HEK293 (cell line): ENCODE measurements at regions not wholly inside any gene's neighbourhood (a gene's known extent, or its start where the extent isn't known, plus 50 kb on each side); places are given as distances from the start of the nearest gene placed in this dataset.

Experiments used
- CTCF ChIA-PET: fragments of 350-600 bp; formaldehyde crosslinking; extraction: SDS; loops from one replicate; lab custom pipeline; 2021; ENCODE audit warnings: antibody characterized with exemption; lab: Yijun Ruan, JAX
- POLR2A ChIA-PET: fragments of 300-600 bp; formaldehyde crosslinking; extraction: SDS; loops from one replicate; lab custom pipeline; 2020; ENCODE audit warnings: antibody characterized with exemption, inconsistent platforms; lab: Yijun Ruan, JAX
- H3K27ac ChIP-seq: fragments of 200-500 bp; sonication (Bioruptor generic); 2 replicates; pipeline ENCODE4 v1.5.1; 2014; ENCODE audit warnings: low read depth, low read length, control low read depth, inconsistent platforms; ENCODE audit errors: extremely low read depth
- H3K36me3 ChIP-seq, 2 experiments: fragments of 200-500 bp in 1 of 2; sonication (Bioruptor generic) in 1 of 2; 1 replicate in 1 of 2; 2 replicates in 1 of 2; pipeline ENCODE4 v1.5.1; 2014 to 2017; ENCODE audit warnings: inconsistent platforms in 2 of 2, low read length in 2 of 2; ENCODE audit not compliant: control insufficient read depth in 2 of 2, insufficient read depth in 1 of 2
- H3K4me1 ChIP-seq: fragments of 200-500 bp; sonication (Bioruptor generic); 2 replicates; pipeline ENCODE4 v1.5.1; 2014; ENCODE audit warnings: mild to moderate bottlenecking, low read length, inconsistent platforms; ENCODE audit not compliant: control insufficient read depth, insufficient read depth
- H3K4me3 ChIP-seq: 2 replicates; pipeline ENCODE4 v1.5.1; 2011; ENCODE audit warnings: low read depth, mild to moderate bottlenecking, control low read depth, low read length, moderate library complexity
- H3K9me3 ChIP-seq: fragments of 200-500 bp; sonication (Bioruptor generic); 2 replicates; pipeline ENCODE4 v1.5.1; 2014; ENCODE audit warnings: low read depth, low read length, inconsistent platforms; ENCODE audit not compliant: control insufficient read depth, insufficient read depth
- AEBP2 ChIP-seq: fragments of 450-650 bp; formaldehyde crosslinking; IDR thresholded peaks from 2 replicates; pipeline ENCODE4 v1.5.1; 2016; ENCODE audit warnings: missing biosample characterization, missing genetic modification characterization, borderline replicate concordance
- BCL6B ChIP-seq: fragments of 450-650 bp; formaldehyde crosslinking; IDR thresholded peaks from 2 replicates; pipeline ENCODE4 v1.5.1; 2017; ENCODE audit warnings: missing biosample characterization, missing genetic modification characterization
- IKZF3 ChIP-seq: fragments of 450-650 bp; IDR thresholded peaks from 2 replicates; pipeline ENCODE4 v1.5.0; 2018; ENCODE audit warnings: missing biosample characterization, mild to moderate bottlenecking, missing genetic modification characterization, moderate library complexity
- KLF10 ChIP-seq: fragments of 450-650 bp; IDR thresholded peaks from 2 replicates; pipeline ENCODE4 v1.5.1; 2018; ENCODE audit warnings: missing biosample characterization, mild to moderate bottlenecking, missing genetic modification characterization
- OVOL3 ChIP-seq: fragments of 450-650 bp; formaldehyde crosslinking; IDR thresholded peaks from 2 replicates; pipeline ENCODE4 v1.5.1; 2016; ENCODE audit warnings: missing biosample characterization, missing genetic modification characterization
- SP7 ChIP-seq: fragments of 450-650 bp; formaldehyde crosslinking; IDR thresholded peaks from 2 replicates; pipeline ENCODE4 v1.5.1; 2016; ENCODE audit warnings: missing biosample characterization, missing genetic modification characterization
- TCF7L2 ChIP-seq: IDR thresholded peaks from 2 replicates; pipeline ENCODE4 v1.6.1; 2011; ENCODE audit warnings: low read depth, mild to moderate bottlenecking, inconsistent platforms, low read length, moderate library complexity, borderline replicate concordance
- TSHZ1 ChIP-seq: fragments of 450-650 bp; formaldehyde crosslinking; IDR thresholded peaks from 2 replicates; pipeline ENCODE4 v1.5.1; 2016; ENCODE audit warnings: missing biosample characterization, missing genetic modification characterization, borderline replicate concordance
- ZBTB20 ChIP-seq: fragments of 450-650 bp; formaldehyde crosslinking; IDR thresholded peaks from 2 replicates; pipeline ENCODE4 v1.5.1; 2016; ENCODE audit warnings: missing biosample characterization, missing genetic modification characterization
- ZNF155 ChIP-seq: fragments of 450-650 bp; formaldehyde crosslinking; IDR thresholded peaks from 2 replicates; pipeline ENCODE4 v1.5.1; 2016; ENCODE audit warnings: missing biosample characterization, missing genetic modification characterization
- ZNF18 ChIP-seq: fragments of 450-650 bp; formaldehyde crosslinking; IDR thresholded peaks from 2 replicates; pipeline ENCODE4 v1.5.1; 2016; ENCODE audit warnings: missing biosample characterization, missing genetic modification characterization
- ZNF202 ChIP-seq: fragments of 450-650 bp; formaldehyde crosslinking; IDR thresholded peaks from 2 replicates; pipeline ENCODE4 v1.5.1; 2016; ENCODE audit warnings: missing biosample characterization, missing genetic modification characterization, borderline replicate concordance
- ZNF398 ChIP-seq: fragments of 450-650 bp; formaldehyde crosslinking; IDR thresholded peaks from 2 replicates; pipeline ENCODE4 v1.5.1; 2017; ENCODE audit warnings: missing biosample characterization, missing genetic modification characterization
- ZNF501 ChIP-seq: fragments of 450-650 bp; formaldehyde crosslinking; IDR thresholded peaks from 2 replicates; pipeline ENCODE4 v1.5.1; 2016; ENCODE audit warnings: missing biosample characterization, missing genetic modification characterization
- ZNF513 ChIP-seq: fragments of 450-650 bp; IDR thresholded peaks from 2 replicates; pipeline ENCODE4 v1.5.1; 2018; ENCODE audit warnings: missing biosample characterization, missing genetic modification characterization
- ZNF639 ChIP-seq: fragments of 450-650 bp; formaldehyde crosslinking; IDR thresholded peaks from 2 replicates; pipeline ENCODE4 v1.5.1; 2016; ENCODE audit warnings: missing biosample characterization, missing genetic modification characterization
- ZNF660 ChIP-seq: fragments of 450-650 bp; IDR thresholded peaks from 2 replicates; pipeline ENCODE4 v1.5.1; 2018; ENCODE audit warnings: missing biosample characterization, mild to moderate bottlenecking, missing genetic modification characterization
- ZNF76 ChIP-seq: fragments of 450-650 bp; formaldehyde crosslinking; IDR thresholded peaks from 2 replicates; pipeline ENCODE4; 2016; ENCODE audit warnings: low read depth, missing biosample characterization, missing genetic modification characterization, borderline replicate concordance
- ZNF792 ChIP-seq: fragments of 450-650 bp; formaldehyde crosslinking; IDR thresholded peaks from 2 replicates; pipeline ENCODE4 v1.5.1; 2016; ENCODE audit warnings: missing biosample characterization, missing genetic modification characterization
- ZSCAN5A ChIP-seq: fragments of 450-650 bp; formaldehyde crosslinking; IDR thresholded peaks from 2 replicates; pipeline ENCODE4 v1.5.1; 2016; ENCODE audit warnings: missing biosample characterization, missing genetic modification characterization

GRCh38 chr2:126475031-126475430 lies 180.9 kb upstream of the GYPC start:
- no peaks in the 10 kb centered on the region for H3K36me3 ChIP-seq
- H3K27ac ChIP-seq = no peak overlapping the region
- no peak overlapping the region for H3K4me3 ChIP-seq
- H3K4me1 ChIP-seq = no peaks in the 10 kb centered on the region
- no peaks in the 10 kb centered on the region for H3K9me3 ChIP-seq
- CTCF ChIA-PET = interaction anchor here (0.6 kb wide), 1 partner anchor 497 kb away, joined by 3 read pairs; no protein-coding TSS in a partner anchor
- no peak for TF ChIP-seq KLF10
- TF ChIP-seq ZNF660 (tag by site-specific recombination) = no peak
- no peak for TF ChIP-seq ZNF18 (tag by site-specific recombination)
- TF ChIP-seq ZNF76 (tag by site-specific recombination) = no peak
- no peak for TF ChIP-seq ZNF639 (tag by site-specific recombination)
- TF ChIP-seq BCL6B (tag by site-specific recombination) = no peak
- no peak for TF ChIP-seq TSHZ1
- no peak for TF ChIP-seq OVOL3 (tag by site-specific recombination)
- POLR2A ChIA-PET = no interaction called here

GRCh38 chr2:126476691-126477090 lies 179.3 kb upstream of the GYPC start:
- H3K4me1 ChIP-seq = no peaks in the 10 kb centered on the region
- H3K9me3 ChIP-seq = no peaks in the 10 kb centered on the region
- CTCF ChIA-PET = no interaction called here
- POLR2A ChIA-PET = no interaction called here
- no peaks in the 10 kb centered on the region for H3K36me3 ChIP-seq
- H3K4me3 ChIP-seq = no peak overlapping the region
- no peak overlapping the region for H3K27ac ChIP-seq
- no peak for TF ChIP-seq SP7 (tag by site-specific recombination)
- no peak for TF ChIP-seq ZBTB20 (tag by site-specific recombination)
- no peak for TF ChIP-seq IKZF3
- TF ChIP-seq ZNF155 (tag by site-specific recombination) = no peak
- TF ChIP-seq ZNF792 (tag by site-specific recombination) = no peak
- TF ChIP-seq AEBP2 (tag by site-specific recombination) = no peak
- TF ChIP-seq ZNF202 (tag by site-specific recombination) = no peak
- no peak for TF ChIP-seq TCF7L2
- no peak for TF ChIP-seq ZNF513
- TF ChIP-seq ZNF501 = no peak
- TF ChIP-seq ZNF398 (tag by site-specific recombination) = no peak
- TF ChIP-seq ZSCAN5A (tag by site-specific recombination) = no peak
